Nephron progenitor cell (in vitro differentiated cells): ENCODE measurements at regions not wholly inside any gene's neighbourhood (a gene's known extent, or its start where the extent isn't known, plus 50 kb on each side); places are given as distances from the start of the nearest gene placed in this dataset.
"Not testable (repeated sequence)": the region's sequence is repeated elsewhere in the genome, so short reads cannot be mapped to it uniquely, and the experiment has no call there.

Source experiments
- DNase-seq: peaks from one replicate; pipeline ENCODE4 v3.0.0; 2021
- H3K27ac Mint-ChIP-seq: 2 replicates; pipeline ENCODE4 v1.8.0; 2021; ENCODE audit warnings: mild to moderate bottlenecking, moderate library complexity, mixed read lengths
- H3K27me3 Mint-ChIP-seq: 2 replicates; pipeline ENCODE4 v1.8.0; 2021; ENCODE audit warnings: mild to moderate bottlenecking, low read depth, mixed read lengths; ENCODE audit not compliant: poor library complexity
- H3K36me3 Mint-ChIP-seq: 2 replicates; pipeline ENCODE4 v1.8.0; 2021; ENCODE audit warnings: low read depth, mixed read lengths
- H3K4me1 Mint-ChIP-seq: 2 replicates; pipeline ENCODE4 v1.8.0; 2021; ENCODE audit warnings: mixed read lengths
- H3K4me3 Mint-ChIP-seq: 2 replicates; pipeline ENCODE4 v1.8.0; 2021; ENCODE audit warnings: mild to moderate bottlenecking, moderate library complexity, mixed read lengths
- H3K9me3 Mint-ChIP-seq: 2 replicates; pipeline ENCODE4 v1.8.0; 2021; ENCODE audit warnings: mild to moderate bottlenecking, moderate library complexity, mixed read lengths
- CTCF ChIP-seq: fragments of 200-600 bp; sonication (generic); IDR thresholded peaks from 2 replicates; pipeline ENCODE4 v1.5.0; 2021; ENCODE audit warnings: antibody characterized with exemption

GRCh38 chr5:159807586-159807985 is 108.7 kb upstream of the ADRA1B start:
- Mint-ChIP-seq H3K4me1 (no peaks in the 10 kb centered on the region), H3K9me3 (peaks cover 26% of the 10 kb centered on the region), H3K4me3 (no peak overlapping the region), H3K27me3 (no peaks in the 10 kb centered on the region), H3K27ac (no peak overlapping the region), H3K36me3 (peaks cover 6% of the 10 kb centered on the region)
- DNase-seq = no peak
- no peak for TF ChIP-seq CTCF

DNA sequence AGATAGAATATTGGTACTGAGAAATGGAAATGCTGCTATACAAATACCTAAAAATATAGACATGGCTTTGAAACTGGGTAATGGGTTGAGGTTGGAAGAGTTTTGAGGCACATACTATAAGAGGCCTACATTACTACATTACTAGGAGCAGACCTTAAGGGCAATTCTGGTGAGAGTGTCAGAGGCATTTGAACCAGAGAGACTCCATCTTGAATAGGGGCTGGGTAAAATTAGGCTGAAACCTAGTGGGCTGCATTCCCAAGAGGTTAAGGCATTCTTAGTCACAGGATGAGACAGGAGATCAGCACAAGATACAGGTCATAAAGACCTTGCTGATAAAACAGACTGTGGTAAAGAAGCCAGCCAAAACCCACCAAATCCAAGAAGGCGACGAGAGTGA is 104.6 kb upstream of the ADRA1B start:
- no peak for TF ChIP-seq CTCF
- peaks cover 8% of the 10 kb centered on the region for H3K4me1 Mint-ChIP-seq
- peaks cover 8% of the 10 kb centered on the region for H3K9me3 Mint-ChIP-seq
- H3K4me3 Mint-ChIP-seq = no peak overlapping the region
- no peak for DNase-seq
- no peaks in the 10 kb centered on the region for H3K36me3 Mint-ChIP-seq
- H3K27ac Mint-ChIP-seq = no peak overlapping the region
- no peaks in the 10 kb centered on the region for H3K27me3 Mint-ChIP-seq

DNA sequence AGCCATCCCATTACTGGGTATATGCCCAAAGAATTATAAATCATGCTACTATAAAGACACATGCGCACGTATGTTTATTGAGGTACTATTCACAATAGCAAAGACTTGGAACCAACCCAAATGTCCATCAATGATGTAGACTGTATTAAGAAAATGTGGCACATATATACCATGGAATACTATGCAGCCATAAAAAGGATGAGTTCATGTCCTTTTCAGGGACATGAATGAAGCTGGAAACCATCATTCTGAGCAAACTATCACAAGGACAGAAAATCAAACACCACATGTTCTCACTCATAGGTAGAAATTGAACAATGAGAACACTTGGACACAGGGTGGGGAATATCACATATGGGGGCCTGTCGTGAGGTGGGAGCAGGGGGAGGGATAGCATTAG is 103.5 kb upstream of the ADRA1B start:
- not testable (repeated sequence) for H3K9me3 Mint-ChIP-seq, H3K27me3 Mint-ChIP-seq, H3K36me3 Mint-ChIP-seq, DNase-seq, H3K4me3 Mint-ChIP-seq, H3K27ac Mint-ChIP-seq, H3K4me1 Mint-ChIP-seq

- H3K36me3 Mint-ChIP-seq = no peaks in the 10 kb centered on the region
- peaks cover 14% of the 10 kb centered on the region for H3K4me1 Mint-ChIP-seq
- TF ChIP-seq CTCF = no peak
- H3K9me3 Mint-ChIP-seq = no peaks in the 10 kb centered on the region
- no peak for DNase-seq
- H3K27me3 Mint-ChIP-seq = peaks cover 3% of the 10 kb centered on the region
- H3K27ac Mint-ChIP-seq = no peak overlapping the region
- no peak overlapping the region for H3K4me3 Mint-ChIP-seq
Measured at GRCh38 chr5:159814222-159814621, 102.1 kb upstream of the ADRA1B start.

DNA sequence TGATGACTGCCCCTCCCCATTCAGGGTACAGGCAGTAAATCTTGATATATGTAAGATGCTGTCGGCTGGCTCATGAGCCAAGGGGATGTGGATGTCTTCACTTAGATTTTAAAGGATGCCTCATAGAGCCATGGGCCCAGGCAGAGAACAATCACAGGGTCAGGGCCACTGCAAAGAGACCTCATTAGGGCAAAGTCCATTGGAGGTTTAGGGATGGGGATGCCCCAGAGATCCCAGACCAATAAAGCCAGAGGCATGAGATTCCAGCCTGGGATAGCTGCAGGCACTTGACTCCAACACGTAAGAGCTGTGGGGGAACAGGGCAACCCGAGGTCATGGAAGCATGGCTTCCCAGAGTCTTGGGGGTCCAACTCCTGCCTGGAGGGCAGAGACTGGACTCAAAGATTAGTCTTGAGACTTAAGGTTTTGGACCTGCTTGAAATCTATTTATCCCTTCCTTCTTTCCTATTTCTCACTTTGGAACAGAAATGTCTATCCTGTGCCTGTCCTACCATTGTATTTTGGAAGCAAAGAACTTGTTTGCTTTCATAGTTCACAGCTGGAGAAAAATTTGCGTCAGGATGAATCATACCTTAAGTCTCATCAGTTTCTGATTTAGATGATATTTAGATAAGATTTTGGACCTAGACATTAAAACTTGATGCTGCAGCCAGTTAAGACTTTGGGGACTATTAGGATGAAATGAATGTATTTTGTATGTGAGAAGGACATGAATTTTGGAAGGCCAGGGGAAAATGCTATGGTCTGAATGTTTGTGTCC is 101.3 kb upstream of the ADRA1B start:
- Mint-ChIP-seq H3K27ac (no peak overlapping the region), H3K4me1 (peaks cover 15% of the 10 kb centered on the region), H3K36me3 (no peaks in the 10 kb centered on the region), H3K9me3 (no peaks in the 10 kb centered on the region), H3K27me3 (peaks cover 3% of the 10 kb centered on the region), H3K4me3 (no peak overlapping the region)
- no peak for TF ChIP-seq CTCF
- no peak for DNase-seq

DNA sequence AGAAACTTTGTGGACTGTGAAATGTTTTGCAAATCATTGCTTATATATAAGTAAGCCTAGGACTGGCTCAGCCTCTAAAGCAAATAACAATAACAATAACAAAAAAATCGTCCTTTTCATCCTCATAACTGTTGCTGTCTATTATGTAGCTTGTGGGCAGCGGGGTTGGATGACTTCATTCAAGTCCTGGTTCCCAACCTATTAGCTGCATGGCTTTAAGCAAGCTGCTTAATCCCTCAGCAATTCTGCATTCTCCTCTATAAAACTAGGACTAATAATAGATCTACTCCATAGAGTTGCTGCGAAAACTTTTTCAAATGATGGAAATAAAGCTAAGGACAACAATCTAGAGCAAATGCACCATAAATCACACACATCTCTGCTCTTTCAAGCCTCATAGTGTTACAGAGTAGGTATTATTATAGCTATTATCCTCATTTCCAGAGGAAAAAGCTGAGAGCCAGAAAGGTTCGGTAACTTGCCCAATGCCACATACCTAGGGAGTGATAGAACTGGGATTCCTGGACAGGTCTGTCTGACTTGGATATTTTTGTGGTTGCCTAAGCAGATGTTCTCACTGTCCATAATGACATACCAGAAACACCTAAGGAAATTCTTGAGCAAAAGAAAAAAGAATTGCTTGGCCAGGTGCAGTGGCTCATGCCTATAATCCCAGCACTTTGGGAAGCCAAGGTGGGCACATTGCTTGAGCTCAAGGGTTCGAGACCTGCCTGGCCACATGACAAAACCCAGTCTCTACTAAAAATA is 98.8 kb upstream of the ADRA1B start:
- Mint-ChIP-seq H3K27me3 (peaks cover 6% of the 10 kb centered on the region), H3K36me3 (no peaks in the 10 kb centered on the region), H3K9me3 (no peaks in the 10 kb centered on the region), H3K4me3 (no peak overlapping the region), H3K27ac (no peak overlapping the region), H3K4me1 (peaks cover 20% of the 10 kb centered on the region)
- TF ChIP-seq CTCF = no peak
- no peak for DNase-seq
